Smooth muscle cell (in vitro differentiated cells): ENCODE measurements at regions not wholly inside any gene's neighbourhood (a gene's known extent, or its start where the extent isn't known, plus 50 kb on each side); places are given as distances from the start of the nearest gene placed in this dataset.
"Not testable (repeated sequence)": the region's sequence is repeated elsewhere in the genome, so short reads cannot be mapped to it uniquely, and the experiment has no call there.

Experiments
- DNase-seq: peaks from one replicate; lab custom pipeline; 2025; ENCODE audit not compliant: unreplicated experiment; lab: John Stamatoyannopoulos, UW
- H2AFZ ChIP-seq: fragments of 200-600 bp; sonication (generic); 2 replicates; pipeline ENCODE4 v1.6.0; 2016; ENCODE audit warnings: antibody characterized with exemption, low read depth, mild to moderate bottlenecking
- H3F3A ChIP-seq: fragments of 200-600 bp; sonication (generic); 2 replicates; pipeline ENCODE4 v1.6.0; 2017; ENCODE audit warnings: antibody characterized with exemption, low read depth
- H3K27ac ChIP-seq: fragments of 200-600 bp; sonication (generic); 2 replicates; pipeline ENCODE4 v1.5.1; 2016; ENCODE audit warnings: low read depth, mild to moderate bottlenecking
- H3K27me3 ChIP-seq: fragments of 200-600 bp; sonication (generic); 2 replicates; pipeline ENCODE4 v1.6.1; 2016; ENCODE audit warnings: low read depth, mild to moderate bottlenecking
- H3K36me3 ChIP-seq: fragments of 200-600 bp; sonication (generic); 2 replicates; pipeline ENCODE4 v1.5.1; 2016; ENCODE audit warnings: low read depth
- H3K4me1 ChIP-seq: fragments of 200-600 bp; sonication (generic); 2 replicates; pipeline ENCODE4 v1.5.1; 2016; ENCODE audit warnings: low read depth
- H3K4me2 ChIP-seq: fragments of 200-600 bp; sonication (generic); 2 replicates; pipeline ENCODE4 v1.6.0; 2016; ENCODE audit warnings: mild to moderate bottlenecking
- H3K4me3 ChIP-seq: fragments of 200-600 bp; sonication (generic); 2 replicates; pipeline ENCODE4 v1.5.1; 2016; ENCODE audit warnings: mild to moderate bottlenecking
- H3K79me2 ChIP-seq: fragments of 200-600 bp; sonication (generic); 2 replicates; pipeline ENCODE4 v1.6.0; 2016; ENCODE audit warnings: low read depth, mild to moderate bottlenecking
- H3K9ac ChIP-seq: fragments of 200-600 bp; sonication (generic); 2 replicates; pipeline ENCODE4 v1.6.0; 2016; ENCODE audit warnings: low read depth
- H3K9me3 ChIP-seq: fragments of 200-600 bp; sonication (generic); replicated peaks from 2 replicates; pipeline ENCODE4 v1.5.1; 2016; ENCODE audit warnings: low read depth
- H4K20me1 ChIP-seq: fragments of 200-600 bp; sonication (generic); 2 replicates; pipeline ENCODE4 v1.6.0; 2016; ENCODE audit warnings: low read depth
- WGBS: methylation state at CpG from one replicate; pipeline ENCODE4 v1.1.7; 2016; ENCODE audit warnings: low lambda C conversion rate; 5-methylcytosine and 5-hydroxymethylcytosine counted together
- TF ChIP-seq, protein P1 (sequence below): fragments of 200-600 bp; sonication (generic); IDR thresholded peaks from 2 replicates; pipeline ENCODE4 v1.5.1; 2017; ENCODE audit warnings: borderline replicate concordance, mild to moderate bottlenecking, antibody characterized with exemption; ENCODE audit not compliant: insufficient read depth, poor library complexity, severe bottlenecking

DNA sequence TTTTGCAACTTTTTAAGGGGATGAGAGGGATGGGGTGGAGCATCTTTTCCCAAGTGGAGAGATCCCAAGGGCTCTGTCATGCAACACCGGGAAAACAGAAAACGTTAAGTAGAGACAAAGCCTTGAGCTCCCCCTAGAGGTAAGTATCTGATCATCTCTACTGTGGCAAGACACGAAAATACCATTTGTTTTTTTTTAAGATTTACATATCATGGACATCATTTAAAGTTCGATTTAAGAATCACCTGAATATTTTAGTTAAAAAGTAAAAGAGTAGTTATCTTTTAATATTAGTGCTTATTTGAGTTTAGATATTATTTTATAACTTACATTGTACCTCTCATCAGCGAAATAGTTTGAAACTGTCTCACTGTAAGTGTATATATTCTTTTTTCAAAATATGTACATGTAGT is 200.4 kb downstream of the LRRC70 start:
- H3K4me3 ChIP-seq, result no peak overlapping the region
- TF ChIP-seq, protein P1, sequence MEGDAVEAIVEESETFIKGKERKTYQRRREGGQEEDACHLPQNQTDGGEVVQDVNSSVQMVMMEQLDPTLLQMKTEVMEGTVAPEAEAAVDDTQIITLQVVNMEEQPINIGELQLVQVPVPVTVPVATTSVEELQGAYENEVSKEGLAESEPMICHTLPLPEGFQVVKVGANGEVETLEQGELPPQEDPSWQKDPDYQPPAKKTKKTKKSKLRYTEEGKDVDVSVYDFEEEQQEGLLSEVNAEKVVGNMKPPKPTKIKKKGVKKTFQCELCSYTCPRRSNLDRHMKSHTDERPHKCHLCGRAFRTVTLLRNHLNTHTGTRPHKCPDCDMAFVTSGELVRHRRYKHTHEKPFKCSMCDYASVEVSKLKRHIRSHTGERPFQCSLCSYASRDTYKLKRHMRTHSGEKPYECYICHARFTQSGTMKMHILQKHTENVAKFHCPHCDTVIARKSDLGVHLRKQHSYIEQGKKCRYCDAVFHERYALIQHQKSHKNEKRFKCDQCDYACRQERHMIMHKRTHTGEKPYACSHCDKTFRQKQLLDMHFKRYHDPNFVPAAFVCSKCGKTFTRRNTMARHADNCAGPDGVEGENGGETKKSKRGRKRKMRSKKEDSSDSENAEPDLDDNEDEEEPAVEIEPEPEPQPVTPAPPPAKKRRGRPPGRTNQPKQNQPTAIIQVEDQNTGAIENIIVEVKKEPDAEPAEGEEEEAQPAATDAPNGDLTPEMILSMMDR, result peak; percentile 78
- H3K9ac ChIP-seq, result no peak overlapping the region

DNA sequence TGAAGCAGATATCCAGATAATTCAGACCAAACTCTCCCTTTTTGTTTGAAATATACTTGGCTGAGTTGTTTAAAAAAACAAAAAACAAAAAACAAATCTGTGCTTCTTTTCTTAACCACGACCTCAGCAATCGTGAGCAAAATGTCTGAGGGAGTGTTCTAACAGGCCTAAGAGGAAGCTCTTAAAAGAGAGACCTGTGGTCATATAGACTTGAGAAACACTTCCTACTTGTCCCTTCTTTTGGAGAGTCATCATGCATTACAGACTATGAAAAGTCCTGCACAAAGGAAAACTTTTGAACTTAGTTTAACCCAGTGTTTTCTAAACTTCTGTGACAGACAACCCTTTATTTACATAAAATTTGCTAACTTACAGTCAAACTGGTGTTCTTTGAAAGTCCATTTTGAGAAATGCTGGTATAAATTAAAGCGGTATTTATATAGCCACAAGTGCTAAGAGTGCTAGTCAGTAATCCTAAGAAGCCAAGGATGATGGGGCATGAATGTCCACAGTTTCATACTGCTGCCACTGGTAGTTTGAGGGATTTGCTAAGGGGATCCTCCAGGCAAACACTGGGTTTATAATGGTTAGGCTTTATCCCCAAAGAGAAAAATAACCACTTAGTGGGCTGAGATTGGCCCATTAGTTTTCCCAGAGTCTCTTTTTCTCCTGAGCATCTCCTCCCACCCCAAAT is 199.8 kb downstream of the LRRC70 start:
- Histone ChIP-seq H3K4me1 (no peaks in the 10 kb centered on the region), H3F3A (no peaks in the 10 kb centered on the region), H3K9me3 (no peaks in the 10 kb centered on the region), H4K20me1 (no peaks in the 10 kb centered on the region), H3K27me3 (no peaks in the 10 kb centered on the region), H3K4me2 (no peak overlapping the region), H3K36me3 (no peaks in the 10 kb centered on the region), H3K4me3 (no peak overlapping the region), H3K27ac (no peak overlapping the region), H2AFZ (no peak overlapping the region), H3K9ac (no peak overlapping the region), H3K79me2 (no peaks in the 10 kb centered on the region)
- WGBS, result 90% methylated on average over 3 of the region's 3 CpGs
- no peak for DNase-seq
- TF ChIP-seq, protein P1, result no peak

More for the DNA sequence above, 200.4 kb downstream of the LRRC70 start:
- Histone ChIP-seq H3K36me3 (no peaks in the 10 kb centered on the region), H3K9me3 (no peaks in the 10 kb centered on the region), H3K27ac (no peak overlapping the region), H3K79me2 (no peaks in the 10 kb centered on the region), H3F3A (no peaks in the 10 kb centered on the region), H4K20me1 (no peaks in the 10 kb centered on the region), H3K4me2 (no peak overlapping the region), H3K4me1 (no peaks in the 10 kb centered on the region), H2AFZ (no peak overlapping the region), H3K27me3 (no peaks in the 10 kb centered on the region)
- 23% methylated on average over 5 of the region's 5 CpGs for WGBS
- DNase-seq, result no peak

DNA sequence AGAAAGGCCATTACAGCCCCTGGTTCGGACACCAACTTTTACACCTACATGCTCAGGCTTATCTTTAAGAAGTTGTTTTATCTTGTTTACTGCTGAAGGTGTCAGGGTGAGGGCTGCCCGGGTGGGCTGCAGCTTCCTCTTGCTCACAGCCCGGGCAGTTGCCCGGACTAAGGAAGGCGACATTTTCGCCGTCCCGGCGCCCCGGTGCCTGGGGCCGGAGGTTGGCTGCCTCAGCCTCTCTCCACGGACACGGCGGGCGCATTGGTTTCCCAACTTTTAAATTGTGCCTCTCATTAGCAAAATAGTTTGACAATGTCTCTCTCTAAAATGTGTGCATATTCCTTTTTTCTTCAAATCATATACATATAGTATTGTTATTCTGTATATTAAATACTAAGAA is 198.5 kb downstream of the LRRC70 start:
- not testable (repeated sequence) for H2AFZ ChIP-seq, H3K9me3 ChIP-seq, H3K36me3 ChIP-seq, H3K27ac ChIP-seq, H3F3A ChIP-seq, DNase-seq, H4K20me1 ChIP-seq, H3K4me1 ChIP-seq, H3K4me3 ChIP-seq, H3K4me2 ChIP-seq, H3K27me3 ChIP-seq, H3K79me2 ChIP-seq, H3K9ac ChIP-seq
- 84% methylated on average over 15 of the region's 15 CpGs for WGBS

DNA sequence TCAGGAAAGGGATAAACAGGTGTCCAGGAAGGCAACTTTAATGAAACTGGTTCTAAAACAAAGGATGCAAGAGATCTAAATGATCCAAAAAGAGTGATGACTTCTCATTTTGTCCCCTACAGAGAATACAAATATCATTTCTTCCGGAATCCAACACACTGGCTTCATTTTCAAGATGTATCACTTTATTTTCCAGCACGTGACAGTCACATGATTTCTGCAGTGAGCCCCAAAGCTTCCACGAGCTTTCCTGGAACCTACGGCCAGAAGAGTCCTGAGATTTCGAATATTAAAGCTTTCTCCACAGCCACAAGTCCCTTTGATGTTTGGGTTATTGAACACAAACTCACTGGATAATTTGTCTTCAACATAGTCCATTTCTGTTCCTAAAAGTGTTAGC is 198.0 kb downstream of the LRRC70 start:
- not testable (repeated sequence) for H3F3A ChIP-seq, H3K9me3 ChIP-seq, H3K4me1 ChIP-seq, H3K79me2 ChIP-seq, H3K9ac ChIP-seq, DNase-seq, H3K4me3 ChIP-seq, H3K36me3 ChIP-seq, H3K27ac ChIP-seq, H4K20me1 ChIP-seq, H2AFZ ChIP-seq, H3K4me2 ChIP-seq, H3K27me3 ChIP-seq
- WGBS, result 89% methylated on average over 5 of the region's 5 CpGs

DNA sequence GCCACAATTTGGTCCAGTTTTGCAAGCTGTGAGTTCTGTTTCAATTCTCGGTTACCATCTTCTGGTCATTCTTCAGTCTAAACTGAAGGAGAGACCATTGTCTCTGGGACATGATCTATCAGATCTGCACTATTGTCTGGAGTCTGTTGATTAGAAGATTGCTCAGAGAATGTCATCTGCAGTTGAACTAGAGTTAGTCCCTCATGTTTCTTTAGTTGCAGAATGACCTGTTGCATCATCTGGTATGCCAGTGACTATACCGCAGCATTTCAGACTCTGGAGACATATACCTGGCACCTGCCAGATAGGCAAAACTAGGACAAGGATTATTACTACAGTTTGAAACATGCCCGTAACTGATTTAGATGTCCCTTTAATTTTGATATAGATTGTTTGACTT is 194.8 kb downstream of the LRRC70 start:
- Histone ChIP-seq H3F3A (no peaks in the 10 kb centered on the region), H3K27ac (no peak overlapping the region)

More for the DNA sequence above, 194.8 kb downstream of the LRRC70 start:
- no peak overlapping the region for H2AFZ ChIP-seq
- no peak overlapping the region for H3K4me2 ChIP-seq
- no peak overlapping the region for H3K9ac ChIP-seq
- H3K79me2 ChIP-seq, result no peaks in the 10 kb centered on the region
- WGBS, result 96% methylated on average over 3 of the region's 3 CpGs
- no peaks in the 10 kb centered on the region for H3K9me3 ChIP-seq
- no peaks in the 10 kb centered on the region for H3K27me3 ChIP-seq
- H3K4me1 ChIP-seq, result no peaks in the 10 kb centered on the region
- H3K36me3 ChIP-seq, result no peaks in the 10 kb centered on the region
- H4K20me1 ChIP-seq, result no peaks in the 10 kb centered on the region
- no peak for DNase-seq
- no peak overlapping the region for H3K4me3 ChIP-seq
- TF ChIP-seq, protein P1, result no peak
